ENCODE measurements at regions not wholly inside any gene's neighbourhood (a gene's known extent, or its start where the extent isn't known, plus 50 kb on each side); places are given as distances from the start of the nearest gene placed in this dataset.
"Not testable (repeated sequence)": the region's sequence is repeated elsewhere in the genome, so short reads cannot be mapped to it uniquely, and the experiment has no call there.

GRCh38 chr6:26957399-26958127 lies 289.9 kb upstream of the PRSS16 start:
- Histone ChIP-seq H3K27ac (ENCODE audit: control insufficient read depth, insufficient read depth) (0 out of 2 replicates have a peak overlapping the region, but pooled peaks have one; percentile 2), H3K4me3 (peak overlapping the region; percentile 61)
- H2AFZ ChIP-seq (ENCODE audit: control insufficient read depth, low read depth, low read length); H3K79me2 ChIP-seq (ENCODE audit: control insufficient read depth, insufficient read depth, low read length); RAD21 ChIA-PET (ENCODE audit: unreplicated experiment); H3K36me3 ChIP-seq (ENCODE audit: control insufficient read depth in 2 of 2, insufficient read depth in 2 of 2, low read length in 1 of 2); BruUV-seq (replicated peaks); H3K4me2 ChIP-seq (ENCODE audit: control insufficient read depth, insufficient read depth); H3K9ac ChIP-seq (ENCODE audit: control insufficient read depth, insufficient read depth, low read length); H3K27me3 ChIP-seq (replicated peaks in 1 of 2; ENCODE audit: control insufficient read depth in 2 of 2, insufficient read depth in 2 of 2, low read length in 1 of 2); POLR2A ChIA-PET; in situ Hi-C loops (cut with MboI); H3K4me1 ChIP-seq (ENCODE audit: control insufficient read depth, insufficient read depth, low read length); H4K20me1 ChIP-seq (ENCODE audit: control insufficient read depth, insufficient read depth); ATAC-seq; H3K9me3 ChIP-seq (replicated peaks; ENCODE audit: control insufficient read depth, insufficient read depth, low read length); FAIRE-seq; DNase-seq (ENCODE audit: low read depth, low spot score); CTCF ChIA-PET: not testable (repeated sequence)
- TF ChIP-seq MLLT1 (IDR thresholded peaks at IDR 0.05): peak; percentile 88
- intact Hi-C loops (cut with micrococcal nuclease; ENCODE audit: unreplicated experiment): loop anchor here (5.0 kb wide), 1 partner anchor 120 kb away; no protein-coding TSS in a partner anchor
- SMC1A ChIA-PET (ENCODE audit: uncharacterized antibody, unreplicated experiment): interaction anchor here (1.1 kb wide), 2 partner anchors 121 to 123 kb away, joined by 3 to 5 read pairs; no protein-coding TSS in a partner anchor
- 94% methylated on average over 6 of the region's 6 CpGs for WGBS (ENCODE audit: insufficient coverage, insufficient replicate concordance, low lambda C conversion rate, missing lambda C conversion rate)

- SMC1A ChIA-PET (ENCODE audit: uncharacterized antibody, unreplicated experiment); H3K27ac ChIP-seq (ENCODE audit: control insufficient read depth, insufficient read depth); RAD21 ChIA-PET (ENCODE audit: unreplicated experiment); H3K27me3 ChIP-seq (replicated peaks in 1 of 2; ENCODE audit: control insufficient read depth in 2 of 2, insufficient read depth in 2 of 2, low read length in 1 of 2); CTCF ChIA-PET; FAIRE-seq; H3K79me2 ChIP-seq (ENCODE audit: control insufficient read depth, insufficient read depth, low read length); H3K9me3 ChIP-seq (replicated peaks; ENCODE audit: control insufficient read depth, insufficient read depth, low read length); H3K36me3 ChIP-seq (ENCODE audit: control insufficient read depth in 2 of 2, insufficient read depth in 2 of 2, low read length in 1 of 2); BruUV-seq (replicated peaks); intact Hi-C loops (cut with micrococcal nuclease; ENCODE audit: unreplicated experiment); H3K4me1 ChIP-seq (ENCODE audit: control insufficient read depth, insufficient read depth, low read length); H3K4me2 ChIP-seq (ENCODE audit: control insufficient read depth, insufficient read depth); POLR2A ChIA-PET; H4K20me1 ChIP-seq (ENCODE audit: control insufficient read depth, insufficient read depth); ATAC-seq; H3K9ac ChIP-seq (ENCODE audit: control insufficient read depth, insufficient read depth, low read length); DNase-seq (ENCODE audit: low read depth, low spot score); H2AFZ ChIP-seq (ENCODE audit: control insufficient read depth, low read depth, low read length); in situ Hi-C loops (cut with MboI); H3K4me3 ChIP-seq: not testable (repeated sequence)
These were observed 286.3 kb upstream of the PRSS16 start for GRCh38 chr6:26961236-26961635.
